ENCODE measurements at regions not wholly inside any gene's neighbourhood (a gene's known extent, or its start where the extent isn't known, plus 50 kb on each side); places are given as distances from the start of the nearest gene placed in this dataset.

DNA sequence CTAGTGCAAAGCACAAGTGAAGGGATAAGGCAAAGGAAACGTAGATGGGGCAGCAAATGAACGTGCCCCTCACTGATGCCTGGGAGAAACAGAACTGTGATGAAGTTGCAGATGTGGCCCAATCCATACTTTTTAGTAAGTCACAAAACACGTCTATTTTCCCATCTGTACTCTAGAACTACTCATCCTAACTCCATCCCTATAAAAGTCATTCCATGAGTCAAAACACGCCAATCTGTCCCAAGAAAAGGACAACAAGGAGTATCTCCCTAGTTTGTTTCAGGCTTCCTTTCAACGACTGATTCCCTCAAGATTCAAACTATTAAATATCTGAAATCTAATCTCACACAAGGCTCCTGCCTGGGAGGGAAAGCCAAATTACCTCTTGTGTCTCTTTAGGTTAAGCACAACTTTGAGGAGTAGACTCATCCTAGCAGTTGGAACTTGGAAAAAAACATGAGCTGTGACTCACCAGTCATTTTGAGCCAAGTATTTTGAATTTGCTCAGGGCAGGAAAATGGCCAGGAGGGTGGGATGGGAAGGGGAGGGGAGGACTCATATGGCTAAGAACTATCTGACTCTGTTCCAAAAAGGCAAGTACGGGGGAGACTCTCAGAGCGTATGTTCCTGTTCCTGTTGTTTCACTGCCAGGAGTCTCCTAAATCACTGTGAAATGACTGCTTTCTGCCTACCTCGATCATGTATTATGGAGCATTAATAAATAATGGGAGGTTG, 214.5 kb upstream of the CAMK1G start:
- ATAC-seq (ENCODE audit: low read depth) (peak; percentile 60), DNase-seq (ENCODE audit: low spot score) (peak; percentile 43)
- Histone ChIP-seq H3K4me3 (ENCODE audit: severe bottlenecking) (no peak overlapping the region), H3K4me1 (ENCODE audit: insufficient read depth, poor library complexity, severe bottlenecking) (peaks cover 64% of the 10 kb centered on the region), H3K27me3 (ENCODE audit: insufficient read depth, poor library complexity, severe bottlenecking) (no peaks in the 10 kb centered on the region), H3K27ac (ENCODE audit: poor library complexity, severe bottlenecking) (peak overlapping the region; percentile 97), H3K36me3 (ENCODE audit: low read depth) (no peaks in the 10 kb centered on the region), H3K9me3 (ENCODE audit: severe bottlenecking) (no peaks in the 10 kb centered on the region)
- TF ChIP-seq, protein P1, sequence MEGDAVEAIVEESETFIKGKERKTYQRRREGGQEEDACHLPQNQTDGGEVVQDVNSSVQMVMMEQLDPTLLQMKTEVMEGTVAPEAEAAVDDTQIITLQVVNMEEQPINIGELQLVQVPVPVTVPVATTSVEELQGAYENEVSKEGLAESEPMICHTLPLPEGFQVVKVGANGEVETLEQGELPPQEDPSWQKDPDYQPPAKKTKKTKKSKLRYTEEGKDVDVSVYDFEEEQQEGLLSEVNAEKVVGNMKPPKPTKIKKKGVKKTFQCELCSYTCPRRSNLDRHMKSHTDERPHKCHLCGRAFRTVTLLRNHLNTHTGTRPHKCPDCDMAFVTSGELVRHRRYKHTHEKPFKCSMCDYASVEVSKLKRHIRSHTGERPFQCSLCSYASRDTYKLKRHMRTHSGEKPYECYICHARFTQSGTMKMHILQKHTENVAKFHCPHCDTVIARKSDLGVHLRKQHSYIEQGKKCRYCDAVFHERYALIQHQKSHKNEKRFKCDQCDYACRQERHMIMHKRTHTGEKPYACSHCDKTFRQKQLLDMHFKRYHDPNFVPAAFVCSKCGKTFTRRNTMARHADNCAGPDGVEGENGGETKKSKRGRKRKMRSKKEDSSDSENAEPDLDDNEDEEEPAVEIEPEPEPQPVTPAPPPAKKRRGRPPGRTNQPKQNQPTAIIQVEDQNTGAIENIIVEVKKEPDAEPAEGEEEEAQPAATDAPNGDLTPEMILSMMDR (IDR thresholded peaks at IDR 0.05; ENCODE audit: poor library complexity, severe bottlenecking), result no peak

DNA sequence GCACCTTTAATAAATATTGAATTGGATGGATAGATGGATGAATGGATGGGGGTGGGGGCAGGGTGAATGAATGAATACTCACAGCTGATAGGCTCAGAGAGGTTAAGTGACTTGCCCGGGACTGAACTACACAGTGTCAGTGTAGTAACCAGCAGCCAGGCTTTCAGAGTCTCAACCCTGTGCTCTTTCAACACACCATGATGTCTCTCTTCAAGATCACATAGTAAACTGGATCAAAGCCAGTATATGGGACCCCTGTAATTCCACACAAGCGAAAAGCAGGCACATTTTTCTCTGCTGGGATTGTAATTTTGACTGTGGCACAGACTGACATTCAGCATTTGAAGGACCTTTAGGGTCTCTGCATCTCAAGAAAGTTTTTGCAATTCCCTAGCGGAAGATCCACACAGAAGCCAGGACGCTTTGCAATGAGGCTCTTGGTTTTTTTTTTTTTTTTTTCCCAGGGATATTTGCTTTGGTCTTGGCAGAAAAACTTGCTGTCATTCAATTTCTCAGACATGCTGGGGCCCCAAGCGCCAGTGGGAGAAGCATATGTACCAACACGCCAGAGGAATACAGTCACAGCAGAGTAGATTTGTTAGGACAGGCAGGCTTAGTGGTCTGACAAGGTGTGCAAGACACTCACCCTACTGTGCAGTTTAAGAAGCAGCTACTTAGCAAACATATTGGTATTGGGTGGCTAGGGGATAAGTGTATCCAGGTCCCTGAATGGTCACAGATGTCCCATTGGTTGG, 213.1 kb upstream of the CAMK1G start:
- TF ChIP-seq, protein P1 (IDR thresholded peaks at IDR 0.05; ENCODE audit: poor library complexity, severe bottlenecking), result no peak
- Histone ChIP-seq H3K9me3 (ENCODE audit: severe bottlenecking) (no peaks in the 10 kb centered on the region), H3K4me3 (ENCODE audit: severe bottlenecking) (no peak overlapping the region), H3K4me1 (ENCODE audit: insufficient read depth, poor library complexity, severe bottlenecking) (peaks cover 55% of the 10 kb centered on the region), H3K27me3 (ENCODE audit: insufficient read depth, poor library complexity, severe bottlenecking) (no peaks in the 10 kb centered on the region), H3K27ac (ENCODE audit: poor library complexity, severe bottlenecking) (peak overlapping the region; percentile 97), H3K36me3 (ENCODE audit: low read depth) (no peaks in the 10 kb centered on the region)
- ATAC-seq (ENCODE audit: low read depth) (peak; percentile 62), DNase-seq (ENCODE audit: low spot score) (peak; percentile 51)

DNA sequence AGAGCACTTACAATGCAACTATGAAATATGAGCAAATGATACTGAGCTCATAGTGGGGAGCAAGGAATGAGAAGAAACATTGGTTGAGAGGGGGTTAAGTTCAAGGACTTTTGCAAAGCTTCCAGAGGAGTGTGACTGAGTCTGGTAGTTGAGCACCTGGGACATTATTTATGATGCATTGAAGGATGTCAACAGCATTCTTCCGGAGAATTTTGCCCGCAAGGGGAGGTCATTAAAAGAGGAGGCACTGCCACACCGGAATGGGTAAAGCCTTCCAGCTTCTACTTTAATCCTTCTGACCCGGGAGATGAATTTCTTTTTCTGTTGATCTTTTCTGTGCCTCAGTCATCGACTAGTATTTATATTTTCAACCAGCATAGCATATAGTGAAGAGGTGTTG, 208.4 kb upstream of the CAMK1G start:
- Histone ChIP-seq H3K4me1 (ENCODE audit: insufficient read depth, poor library complexity, severe bottlenecking) (peaks cover 31% of the 10 kb centered on the region), H3K27me3 (ENCODE audit: insufficient read depth, poor library complexity, severe bottlenecking) (no peaks in the 10 kb centered on the region), H3K36me3 (ENCODE audit: low read depth) (no peaks in the 10 kb centered on the region), H3K4me3 (ENCODE audit: severe bottlenecking) (no peak overlapping the region), H3K9me3 (ENCODE audit: severe bottlenecking) (no peaks in the 10 kb centered on the region), H3K27ac (ENCODE audit: poor library complexity, severe bottlenecking) (peak overlapping the region; percentile 83)
- TF ChIP-seq, protein P1 (IDR thresholded peaks at IDR 0.05; ENCODE audit: poor library complexity, severe bottlenecking), result no peak
- DNase-seq (ENCODE audit: low spot score) (no peak), ATAC-seq (ENCODE audit: low read depth) (no peak)

DNA sequence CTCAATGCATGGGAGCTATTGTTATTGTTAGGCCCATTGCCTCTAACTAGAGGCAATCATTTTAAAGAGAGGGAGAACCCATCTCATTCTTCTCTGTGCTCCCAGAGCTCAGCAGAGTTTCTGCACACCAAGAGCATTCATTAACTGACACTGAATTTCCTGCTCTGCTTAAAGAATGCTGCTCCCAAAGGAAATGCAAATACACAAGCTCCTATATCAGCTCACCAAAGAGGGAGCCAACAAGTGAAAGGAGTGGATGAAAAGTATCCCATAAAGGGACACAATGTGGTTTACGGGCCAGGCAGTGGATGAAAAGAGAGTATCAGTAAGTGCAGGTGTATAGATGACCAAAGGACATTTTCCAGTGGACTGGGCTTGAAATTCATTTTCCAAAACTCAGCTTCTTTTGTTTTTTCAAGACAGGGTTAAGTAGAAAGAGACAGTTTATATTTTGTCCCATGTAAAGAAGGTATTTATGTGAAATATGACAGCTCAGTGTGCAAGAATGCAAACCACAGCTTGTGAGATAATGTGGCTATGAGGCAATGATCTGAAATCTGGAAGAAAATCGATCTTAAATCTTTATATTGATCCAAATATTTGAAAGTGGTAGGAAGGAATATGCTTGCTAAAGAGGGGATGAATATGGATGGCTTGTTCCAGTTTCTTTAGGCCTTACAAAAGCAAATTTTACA, 207.7 kb upstream of the CAMK1G start:
- peak; percentile 70 for ATAC-seq (ENCODE audit: low read depth)
- Histone ChIP-seq H3K27ac (ENCODE audit: poor library complexity, severe bottlenecking) (peak overlapping the region; percentile 83), H3K9me3 (ENCODE audit: severe bottlenecking) (no peaks in the 10 kb centered on the region), H3K4me1 (ENCODE audit: insufficient read depth, poor library complexity, severe bottlenecking) (peaks cover 25% of the 10 kb centered on the region), H3K36me3 (ENCODE audit: low read depth) (no peaks in the 10 kb centered on the region), H3K4me3 (ENCODE audit: severe bottlenecking) (no peak overlapping the region), H3K27me3 (ENCODE audit: insufficient read depth, poor library complexity, severe bottlenecking) (no peaks in the 10 kb centered on the region)
- no peak for DNase-seq (ENCODE audit: low spot score)
- TF ChIP-seq, protein P1 (IDR thresholded peaks at IDR 0.05; ENCODE audit: poor library complexity, severe bottlenecking), result no peak

Data from RWPE2 (cell line).